T1000 (cell line): ENCODE measurements at regions not wholly inside any gene's neighbourhood (a gene's known extent, or its start where the extent isn't known, plus 50 kb on each side); places are given as distances from the start of the nearest gene placed in this dataset.

ENCODE experiments used
- DNase-seq: peaks from one replicate; lab custom pipeline; 2025; ENCODE audit warnings: mixed read lengths; lab: John Stamatoyannopoulos, UW

- no peak for DNase-seq
These were observed 593.9 kb downstream of the TUSC7 start for GRCh38 chr3:117303443-117303842.

GRCh38 chr3:117304681-117305080, 595.1 kb downstream of the TUSC7 start:
- DNase-seq: no peak

GRCh38 chr3:117305681-117306080, 596.1 kb downstream of the TUSC7 start:
- DNase-seq: no peak

- no peak for DNase-seq
These were observed 596.7 kb downstream of the TUSC7 start for GRCh38 chr3:117306299-117306698.

- no peak for DNase-seq
These were observed 598.8 kb downstream of the TUSC7 start for GRCh38 chr3:117308353-117308752.

- DNase-seq: no peak
These were observed 599.2 kb downstream of the TUSC7 start for GRCh38 chr3:117308756-117309155.

- no peak for DNase-seq
These were observed 601.0 kb downstream of the TUSC7 start for GRCh38 chr3:117310536-117310935.

GRCh38 chr3:117314441-117315150, 605.0 kb downstream of the TUSC7 start:
- DNase-seq: no peak

GRCh38 chr3:117322866-117323265, 613.3 kb downstream of the TUSC7 start:
- DNase-seq: no peak

GRCh38 chr3:117346901-117347300, 637.3 kb downstream of the TUSC7 start:
- no peak for DNase-seq

GRCh38 chr3:117348884-117349283, 639.3 kb downstream of the TUSC7 start:
- DNase-seq: no peak

- no peak for DNase-seq
These were observed 640.0 kb downstream of the TUSC7 start for GRCh38 chr3:117349566-117349965.

GRCh38 chr3:117350371-117350770, 640.8 kb downstream of the TUSC7 start:
- no peak for DNase-seq

GRCh38 chr3:117355566-117355965, 646.0 kb downstream of the TUSC7 start:
- no peak for DNase-seq

- no peak for DNase-seq
These were observed 646.6 kb downstream of the TUSC7 start for GRCh38 chr3:117356091-117356705.

GRCh38 chr3:117358717-117359314, 649.2 kb downstream of the TUSC7 start:
- no peak for DNase-seq

- DNase-seq: no peak
These were observed 657.0 kb downstream of the TUSC7 start for GRCh38 chr3:117366574-117366973.

- DNase-seq: no peak
These were observed 658.3 kb downstream of the TUSC7 start for GRCh38 chr3:117367861-117368260.

- DNase-seq: no peak
These were observed 671.1 kb downstream of the TUSC7 start for GRCh38 chr3:117380631-117381030.

GRCh38 chr3:117393119-117393518, 683.5 kb downstream of the TUSC7 start:
- DNase-seq: no peak

- no peak for DNase-seq
These were observed 688.7 kb downstream of the TUSC7 start for GRCh38 chr3:117398141-117398899.

- no peak for DNase-seq
These were observed 689.9 kb downstream of the TUSC7 start for GRCh38 chr3:117399311-117400078.
